ENCODE measurements at regions not wholly inside any gene's neighbourhood (a gene's known extent, or its start where the extent isn't known, plus 50 kb on each side); places are given as distances from the start of the nearest gene placed in this dataset.

DNA sequence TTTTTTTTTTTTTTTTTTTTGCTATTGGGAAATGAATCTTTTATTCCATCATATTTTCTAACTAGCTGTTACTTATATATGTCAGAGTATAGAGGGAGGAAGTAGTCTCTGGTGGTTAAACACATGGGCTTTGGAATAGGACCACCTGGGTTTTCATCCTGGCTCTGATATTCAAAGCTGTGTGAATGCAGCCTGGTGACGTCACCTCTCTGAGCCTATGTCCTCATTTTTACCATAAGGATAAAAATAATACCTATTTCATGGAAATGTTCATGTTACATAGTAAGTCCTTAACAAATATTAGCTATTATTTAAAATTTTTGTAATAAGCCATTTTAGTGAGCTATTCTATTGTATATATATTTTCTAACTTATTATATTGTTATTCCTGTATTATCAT lies 58.8 kb upstream of the TOX2 start:
- H3K36me3 ChIP-seq (replicated peaks in 1 of 2; ENCODE audit: control extremely low read depth in 1 of 2, control insufficient read depth in 1 of 2, extremely low read depth in 1 of 2, insufficient read depth in 2 of 2, low read length in 1 of 2): no peaks in the 10 kb centered on the region
- no peak for TF ChIP-seq CTCF (IDR thresholded peaks at IDR 0.05)
- no peak for TF ChIP-seq EZH2 (IDR thresholded peaks at IDR 0.05; ENCODE audit: borderline replicate concordance, insufficient read depth, low read depth, low read length, poor library complexity, severe bottlenecking)

DNA sequence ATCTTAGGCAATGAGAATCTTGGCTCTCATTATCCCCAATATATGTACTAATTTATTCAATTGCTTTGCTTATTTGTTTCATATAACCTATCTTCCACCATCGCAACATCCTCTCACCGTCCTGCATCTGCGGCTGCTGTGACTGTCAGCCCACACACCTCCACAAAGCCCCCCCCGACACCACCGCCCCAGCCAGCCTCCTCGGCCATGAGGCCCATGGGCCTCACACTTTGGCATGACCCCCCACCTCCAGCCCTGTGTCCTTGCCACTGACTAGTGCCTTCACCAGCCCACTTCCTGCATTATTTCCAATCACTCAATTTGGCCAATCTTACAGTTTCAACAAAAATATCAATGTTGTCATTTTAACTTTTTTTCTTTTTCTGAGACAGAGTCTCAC lies 60.7 kb upstream of the TOX2 start:
- H3K9me3 Mint-ChIP-seq (ENCODE audit: insufficient read depth): peaks cover 2% of the 10 kb centered on the region
- H3K4me1 Mint-ChIP-seq: no peaks in the 10 kb centered on the region
- no peak overlapping the region for H3K27ac ChIP-seq (ENCODE audit: low read length in 2 of 2)
- ATAC-seq (ENCODE audit: low read depth) (no peak), DNase-seq (no peak)
- H3K27ac Mint-ChIP-seq: no peak overlapping the region
- H3K79me2 ChIP-seq (ENCODE audit: control insufficient read depth, insufficient read depth, low read length): no peaks in the 10 kb centered on the region
- H3K4me2 ChIP-seq (replicated peaks; ENCODE audit: low read depth, low read length, poor library complexity, severe bottlenecking): no peak overlapping the region
- TF ChIP-seq CTCF (IDR thresholded peaks at IDR 0.05): no peak
- no peak for TF ChIP-seq EZH2 (IDR thresholded peaks at IDR 0.05; ENCODE audit: borderline replicate concordance, insufficient read depth, low read depth, low read length, poor library complexity, severe bottlenecking)
- H3K4me3 Mint-ChIP-seq: no peak overlapping the region
- ChIA-PET POLR2A (no interaction called here), CTCF (no interaction called here)
- no peaks in the 10 kb centered on the region for H3K27me3 ChIP-seq (replicated peaks in 1 of 4; ENCODE audit: control extremely low read depth in 1 of 4, control insufficient read depth in 3 of 4, insufficient read depth in 4 of 4, low read length in 3 of 4)
- H3K9me3 ChIP-seq (ENCODE audit: control extremely low read depth in 1 of 3, control insufficient read depth in 2 of 3, insufficient read depth in 1 of 3, low read length in 2 of 3): no peaks in the 10 kb centered on the region
- H3K4me3 ChIP-seq (ENCODE audit: control extremely low read depth in 1 of 5, extremely low read depth in 1 of 5, insufficient read depth in 1 of 5, low read depth in 2 of 5, low read length in 4 of 5): no peak overlapping the region
- H4K20me1 ChIP-seq (ENCODE audit: control insufficient read depth, insufficient read depth, low read length, poor library complexity, severe bottlenecking): no peaks in the 10 kb centered on the region
- WGBS (ENCODE audit: insufficient coverage): 93% methylated on average over 6 of the region's 6 CpGs
- no peak overlapping the region for H3K9ac ChIP-seq (ENCODE audit: low read length)
- H3K36me3 ChIP-seq (replicated peaks in 1 of 2; ENCODE audit: control extremely low read depth in 1 of 2, control insufficient read depth in 1 of 2, extremely low read depth in 1 of 2, insufficient read depth in 2 of 2, low read length in 1 of 2): no peaks in the 10 kb centered on the region
- H3K27me3 Mint-ChIP-seq: peaks cover 7% of the 10 kb centered on the region
- intact Hi-C loops (cut with micrococcal nuclease): no loop called here
- H2AFZ ChIP-seq (ENCODE audit: insufficient read depth, low read depth, low read length, poor library complexity, severe bottlenecking): no peak overlapping the region
- no peaks in the 10 kb centered on the region for H3K4me1 ChIP-seq (ENCODE audit: control insufficient read depth in 2 of 2, insufficient read depth in 2 of 2, low read length in 2 of 2)

More for the DNA sequence above, 58.8 kb upstream of the TOX2 start:
- Mint-ChIP-seq H3K27ac (no peak overlapping the region), H3K9me3 (ENCODE audit: insufficient read depth) (peaks cover 2% of the 10 kb centered on the region), H3K27me3 (peaks cover 7% of the 10 kb centered on the region), H3K4me3 (no peak overlapping the region), H3K4me1 (no peaks in the 10 kb centered on the region)
- no peaks in the 10 kb centered on the region for H4K20me1 ChIP-seq (ENCODE audit: control insufficient read depth, insufficient read depth, low read length, poor library complexity, severe bottlenecking)
- H3K9me3 ChIP-seq (ENCODE audit: control extremely low read depth in 1 of 3, control insufficient read depth in 2 of 3, insufficient read depth in 1 of 3, low read length in 2 of 3): no peaks in the 10 kb centered on the region
- DNase-seq (no peak), ATAC-seq (ENCODE audit: low read depth) (no peak)
- H3K9ac ChIP-seq (ENCODE audit: low read length): no peak overlapping the region
- ChIA-PET POLR2A (no interaction called here), CTCF (no interaction called here)
- H3K79me2 ChIP-seq (ENCODE audit: control insufficient read depth, insufficient read depth, low read length): no peaks in the 10 kb centered on the region
- H3K4me2 ChIP-seq (replicated peaks; ENCODE audit: low read depth, low read length, poor library complexity, severe bottlenecking): no peak overlapping the region
- no peak overlapping the region for H3K4me3 ChIP-seq (ENCODE audit: control extremely low read depth in 1 of 5, extremely low read depth in 1 of 5, insufficient read depth in 1 of 5, low read depth in 2 of 5, low read length in 4 of 5)
- H3K4me1 ChIP-seq (ENCODE audit: control insufficient read depth in 2 of 2, insufficient read depth in 2 of 2, low read length in 2 of 2): no peaks in the 10 kb centered on the region
- no CpG with 5 or more reads among the region's 1 CpG for WGBS (ENCODE audit: insufficient coverage)
- H2AFZ ChIP-seq (ENCODE audit: insufficient read depth, low read depth, low read length, poor library complexity, severe bottlenecking): no peak overlapping the region
- intact Hi-C loops (cut with micrococcal nuclease): no loop called here
- no peaks in the 10 kb centered on the region for H3K27me3 ChIP-seq (replicated peaks in 1 of 4; ENCODE audit: control extremely low read depth in 1 of 4, control insufficient read depth in 3 of 4, insufficient read depth in 4 of 4, low read length in 3 of 4)
- no peak overlapping the region for H3K27ac ChIP-seq (ENCODE audit: low read length in 2 of 2)
